Cerebellar nuclear complex (tissue), 1 donor: ENCODE measurements at regions not wholly inside any gene's neighbourhood (a gene's known extent, or its start where the extent isn't known, plus 50 kb on each side); places are given as distances from the start of the nearest gene placed in this dataset.

Experiments
- DNase-seq, 2 experiments: peaks; one replicate each; lab custom pipeline; 2025; lab: John Stamatoyannopoulos, UW

DNA sequence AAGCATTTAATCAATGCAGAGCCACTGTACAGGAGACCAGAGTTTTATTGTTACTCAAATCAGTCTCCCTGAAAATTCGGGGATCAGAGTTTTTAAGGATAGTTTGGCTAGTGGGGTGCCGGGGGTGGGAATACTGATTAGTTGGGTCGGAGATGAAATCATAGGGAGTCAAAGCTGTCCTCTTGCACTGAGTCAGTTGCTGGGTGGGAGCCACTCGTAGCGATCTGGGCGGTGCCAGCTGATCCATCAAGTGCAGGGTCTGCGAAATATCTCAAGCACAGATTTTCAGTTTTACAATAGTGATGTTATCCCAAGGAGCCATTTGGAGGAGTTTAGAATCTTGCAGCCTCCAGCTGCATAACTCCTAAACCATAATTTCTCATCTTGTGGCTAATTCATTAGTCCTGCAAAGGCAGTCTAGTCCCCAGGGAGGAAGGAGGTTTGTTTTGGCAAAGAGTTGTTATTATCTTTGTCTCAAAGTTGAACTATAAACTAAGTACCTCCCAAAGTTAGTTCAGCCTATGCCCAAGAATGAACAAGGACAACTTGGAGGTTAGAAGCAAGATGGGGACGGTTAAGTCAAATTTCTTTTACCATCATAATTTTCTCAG, 169.4 kb upstream of the PLEKHG7 start:
- no peak for DNase-seq

DNA sequence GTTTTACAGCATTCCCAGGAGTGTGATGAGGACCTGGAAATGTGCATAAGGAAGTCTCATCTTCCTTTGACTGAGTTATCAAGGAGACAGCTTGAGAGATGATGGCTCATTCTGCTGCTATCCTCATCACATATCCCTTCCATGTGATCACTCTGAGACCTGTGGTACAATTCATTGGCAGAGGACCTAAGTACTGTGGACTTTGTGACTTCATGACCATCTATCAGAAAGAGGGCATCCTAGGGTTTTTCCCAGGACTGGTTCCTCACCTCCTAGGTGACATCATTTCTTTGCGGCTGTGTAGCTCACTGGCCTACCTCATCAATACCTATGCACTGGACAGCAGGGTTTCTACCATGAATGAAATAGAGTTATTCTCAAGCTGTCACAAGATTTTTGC, 172.1 kb upstream of the PLEKHG7 start:
- no peak for DNase-seq

DNA sequence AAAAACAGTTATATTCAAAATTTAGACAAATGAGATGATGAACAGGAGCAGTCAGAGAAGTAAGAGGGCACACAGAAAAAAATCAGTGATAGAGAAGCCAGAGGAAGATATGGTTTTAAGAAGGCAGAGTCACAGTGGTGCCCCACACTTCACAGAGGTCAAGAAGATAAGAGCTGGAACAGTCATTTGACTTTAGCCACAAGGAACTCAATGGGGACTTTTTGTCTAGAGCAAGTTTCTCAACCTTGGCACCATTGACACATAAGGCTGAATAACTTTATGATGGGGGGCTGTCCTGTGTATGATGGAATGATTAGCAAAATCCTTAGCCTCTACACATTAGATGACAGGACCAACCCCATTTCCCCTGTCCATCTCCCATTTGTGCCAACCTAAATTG, 172.8 kb upstream of the PLEKHG7 start:
- no peak for DNase-seq

DNA sequence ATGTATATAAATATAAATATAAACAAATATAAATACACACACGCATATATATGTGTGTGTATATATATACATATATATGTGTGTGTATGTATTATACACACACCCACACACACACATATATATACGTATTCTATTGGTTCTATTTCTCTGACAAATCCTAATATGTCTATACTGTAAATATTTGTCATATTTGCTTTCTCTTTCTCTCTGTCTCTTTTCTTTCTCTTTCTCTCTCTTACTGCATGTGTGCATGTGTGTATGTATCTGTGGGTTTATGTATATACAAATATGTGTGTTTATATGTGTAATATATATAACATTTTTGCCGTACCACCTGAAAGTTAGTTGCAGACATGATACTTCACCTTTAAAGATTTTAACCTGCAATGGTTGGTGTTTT, 174.2 kb upstream of the PLEKHG7 start:
- no peak for DNase-seq

DNA sequence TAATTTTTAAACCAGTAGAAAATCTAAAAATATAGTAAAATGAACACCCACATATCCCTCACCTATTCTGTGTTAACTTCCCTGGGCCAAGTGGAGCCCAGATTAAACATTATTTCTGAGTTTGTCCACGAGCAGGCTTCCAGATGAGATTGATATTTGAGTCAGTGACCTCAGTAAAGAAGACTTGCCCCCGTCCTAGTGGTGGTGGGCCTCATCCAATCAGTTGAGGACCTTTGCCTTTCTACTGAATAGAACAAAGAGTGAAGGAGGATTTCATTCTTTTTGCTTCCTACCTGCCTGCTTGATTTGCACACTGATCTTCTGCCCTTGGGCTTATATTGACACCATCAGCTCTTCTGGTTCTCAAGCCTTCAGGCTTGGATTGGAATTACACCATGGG, 174.7 kb upstream of the PLEKHG7 start:
- no peak for DNase-seq

DNA sequence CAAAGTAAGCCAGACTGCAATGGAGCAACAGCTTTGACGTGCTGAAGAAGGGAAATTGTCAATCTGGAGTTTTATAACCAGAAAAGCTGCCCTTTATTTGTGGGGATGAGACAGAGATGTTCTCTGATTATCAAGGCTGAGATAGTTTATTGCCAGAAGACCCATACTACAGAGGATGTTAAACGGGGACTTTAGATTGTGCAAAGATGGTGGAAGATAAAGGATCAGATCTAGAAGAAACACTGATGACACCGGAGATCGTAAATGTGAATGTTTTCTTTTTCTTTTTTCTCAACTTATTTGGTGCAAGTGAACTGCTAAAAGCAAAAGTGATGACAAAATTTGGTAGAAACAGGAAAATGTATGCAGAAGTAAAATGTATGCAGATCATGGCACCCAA, 178.3 kb upstream of the PLEKHG7 start:
- no peak for DNase-seq

DNA sequence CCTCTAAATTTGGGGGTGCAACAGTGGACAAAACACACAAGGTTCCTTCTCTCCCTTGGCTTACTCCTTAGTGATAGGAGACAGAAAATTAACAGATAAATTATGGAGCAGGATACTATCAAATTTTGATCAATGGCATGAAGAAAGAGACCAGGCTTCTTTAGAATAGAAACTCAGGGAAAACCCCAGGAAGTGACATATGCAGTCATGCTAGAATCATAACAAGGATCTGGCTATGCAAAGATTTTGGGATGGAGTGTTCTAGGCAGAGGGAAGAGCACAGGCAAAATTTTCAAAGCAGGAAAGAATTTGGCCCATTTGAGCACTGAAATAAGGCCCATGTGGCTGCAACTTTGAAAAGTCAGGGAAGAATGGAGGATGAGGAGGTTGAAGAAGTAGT, 182.3 kb upstream of the PLEKHG7 start:
- no peak for DNase-seq

DNA sequence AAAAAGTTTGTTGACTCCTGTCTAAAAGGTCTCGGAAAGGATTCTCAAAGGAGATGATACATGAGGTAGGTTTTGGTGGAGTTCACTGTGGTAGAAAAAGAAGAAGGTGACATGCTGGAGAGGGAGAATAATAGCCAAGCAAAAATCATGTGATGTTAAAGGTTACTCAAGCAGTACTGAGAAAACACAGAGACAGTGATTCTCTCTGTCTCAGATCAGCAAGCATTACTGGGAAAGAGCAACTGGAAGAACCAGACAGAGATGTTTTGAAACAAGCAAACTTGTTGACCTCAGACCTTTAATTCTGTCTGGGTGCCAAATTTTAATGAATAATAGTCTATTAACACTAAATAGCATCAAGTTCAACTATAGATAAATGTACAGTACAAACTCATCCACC, 183.5 kb upstream of the PLEKHG7 start:
- DNase-seq, result no peak

DNA sequence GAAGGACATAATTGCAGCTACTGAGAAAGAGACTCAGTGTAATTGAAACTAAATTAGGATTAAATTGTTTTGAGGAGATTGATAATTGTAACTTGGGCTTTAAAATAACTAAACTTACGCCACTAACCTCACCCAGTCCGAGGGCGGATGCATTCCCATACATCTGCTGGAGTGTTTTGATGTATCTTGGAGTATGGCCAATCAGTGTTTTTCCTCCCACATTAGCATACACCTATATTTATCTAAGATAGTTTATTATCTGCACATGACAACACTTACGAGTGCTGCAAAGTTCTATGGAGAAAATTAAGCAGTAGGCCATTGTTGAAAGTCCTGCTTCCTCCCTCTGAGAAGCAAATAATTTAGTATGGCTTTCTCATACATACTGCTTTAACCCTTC, 184.7 kb upstream of the PLEKHG7 start:
- no peak for DNase-seq

- no peak for DNase-seq
Measured at GRCh38 chr12:92516277-92516600, 186.6 kb upstream of the PLEKHG7 start.

DNA sequence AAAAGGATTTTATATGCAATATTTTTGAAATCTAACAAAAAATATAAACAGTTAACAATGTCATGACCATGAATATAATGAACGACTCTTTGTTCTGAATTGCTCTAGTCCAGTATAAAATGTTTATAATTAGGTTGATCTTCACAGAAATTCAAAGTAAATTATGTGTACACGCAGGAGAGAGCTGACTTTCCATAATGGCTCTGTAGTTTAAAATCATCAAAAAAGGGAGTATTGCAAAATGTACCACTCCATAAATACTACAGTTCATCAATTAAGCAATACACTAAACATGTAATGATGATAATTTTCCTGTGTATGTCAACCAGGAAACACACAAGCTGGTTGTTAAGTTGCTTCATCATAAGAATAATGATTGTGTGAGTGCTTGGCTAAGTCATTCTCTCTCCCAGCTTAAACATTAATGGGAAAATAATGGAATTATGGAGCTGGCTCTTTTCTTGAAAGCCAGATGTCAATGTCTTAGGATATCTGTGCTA, 189.5 kb upstream of the PLEKHG7 start:
- DNase-seq, result no peak

DNA sequence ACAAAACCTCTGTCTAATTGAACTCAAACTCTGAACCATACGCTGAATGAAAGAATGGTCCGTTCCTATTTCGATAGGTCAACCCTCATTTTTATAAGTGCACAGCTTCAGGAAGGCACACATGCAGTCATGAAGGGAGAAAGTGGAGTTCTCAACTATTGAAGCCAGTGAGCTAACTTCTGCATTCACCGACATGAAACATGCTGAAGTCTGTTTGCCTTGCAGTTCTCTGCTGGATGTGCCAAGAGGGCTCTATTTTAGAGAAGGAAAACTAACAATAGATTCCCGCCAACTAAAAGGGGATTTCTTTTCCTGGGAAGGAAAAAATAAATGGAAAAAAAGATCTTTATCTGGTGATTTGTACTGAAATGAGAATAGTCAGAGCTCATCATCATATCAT, 191.0 kb upstream of the PLEKHG7 start:
- no peak for DNase-seq

- no peak for DNase-seq
Measured at GRCh38 chr12:92509156-92509738, 193.5 kb upstream of the PLEKHG7 start.

GRCh38 chr12:92506891-92507290, 195.9 kb upstream of the PLEKHG7 start:
- no peak for DNase-seq

GRCh38 chr12:92506460-92506859, 196.3 kb upstream of the PLEKHG7 start:
- DNase-seq, result no peak

DNA sequence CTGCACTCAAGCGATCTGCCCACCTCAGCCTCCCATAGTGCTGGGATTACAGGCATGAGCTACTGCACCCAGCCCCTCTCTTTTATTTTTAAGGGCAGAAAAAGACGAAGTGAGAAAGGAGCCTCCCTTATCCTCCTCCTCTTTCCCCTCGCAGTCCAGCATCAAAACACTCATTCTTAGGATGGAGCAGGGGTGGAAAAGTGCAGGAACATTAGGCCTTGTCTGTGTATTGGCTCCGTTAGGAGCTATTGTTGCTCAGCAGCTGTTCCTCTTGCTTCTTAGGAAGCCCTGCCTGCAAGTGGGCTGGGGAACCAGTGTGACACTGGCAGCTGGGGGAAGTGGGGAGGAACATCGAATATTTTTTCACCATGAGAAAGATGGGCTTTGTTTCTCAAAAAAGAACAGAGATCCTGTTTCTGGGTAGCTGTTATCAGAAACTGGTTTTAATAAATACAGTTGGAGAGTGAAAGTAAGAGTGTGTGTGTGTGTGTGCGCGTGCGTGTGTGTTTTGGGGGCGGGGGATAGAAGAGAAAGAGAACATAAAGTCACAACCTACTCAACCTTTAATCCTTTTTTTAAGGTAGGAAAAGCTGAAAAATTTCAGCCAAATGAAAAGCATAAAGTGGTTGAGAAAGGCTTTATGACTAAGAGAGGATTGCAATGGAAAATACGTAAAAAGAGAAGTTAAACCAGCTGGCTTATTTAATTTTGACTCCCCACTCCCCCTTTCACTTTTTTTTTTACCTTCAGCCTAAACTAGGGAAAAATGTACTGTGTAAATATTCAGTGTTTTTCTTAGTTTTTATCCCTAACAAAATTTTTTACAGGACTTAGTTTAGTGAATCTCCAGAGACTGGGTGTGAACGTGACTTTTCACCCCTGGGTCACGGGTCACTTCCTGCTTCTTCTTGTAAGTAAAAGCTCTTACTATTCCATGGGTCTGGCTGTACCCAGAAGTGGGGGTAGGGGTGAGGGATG, 197.2 kb upstream of the PLEKHG7 start:
- no peak for DNase-seq

- DNase-seq, result no peak
Measured at GRCh38 chr12:92504594-92504981, 198.2 kb upstream of the PLEKHG7 start.

GRCh38 chr12:92503971-92504593, 198.7 kb upstream of the PLEKHG7 start:
- DNase-seq, result peak; percentile 4 to 85

DNA sequence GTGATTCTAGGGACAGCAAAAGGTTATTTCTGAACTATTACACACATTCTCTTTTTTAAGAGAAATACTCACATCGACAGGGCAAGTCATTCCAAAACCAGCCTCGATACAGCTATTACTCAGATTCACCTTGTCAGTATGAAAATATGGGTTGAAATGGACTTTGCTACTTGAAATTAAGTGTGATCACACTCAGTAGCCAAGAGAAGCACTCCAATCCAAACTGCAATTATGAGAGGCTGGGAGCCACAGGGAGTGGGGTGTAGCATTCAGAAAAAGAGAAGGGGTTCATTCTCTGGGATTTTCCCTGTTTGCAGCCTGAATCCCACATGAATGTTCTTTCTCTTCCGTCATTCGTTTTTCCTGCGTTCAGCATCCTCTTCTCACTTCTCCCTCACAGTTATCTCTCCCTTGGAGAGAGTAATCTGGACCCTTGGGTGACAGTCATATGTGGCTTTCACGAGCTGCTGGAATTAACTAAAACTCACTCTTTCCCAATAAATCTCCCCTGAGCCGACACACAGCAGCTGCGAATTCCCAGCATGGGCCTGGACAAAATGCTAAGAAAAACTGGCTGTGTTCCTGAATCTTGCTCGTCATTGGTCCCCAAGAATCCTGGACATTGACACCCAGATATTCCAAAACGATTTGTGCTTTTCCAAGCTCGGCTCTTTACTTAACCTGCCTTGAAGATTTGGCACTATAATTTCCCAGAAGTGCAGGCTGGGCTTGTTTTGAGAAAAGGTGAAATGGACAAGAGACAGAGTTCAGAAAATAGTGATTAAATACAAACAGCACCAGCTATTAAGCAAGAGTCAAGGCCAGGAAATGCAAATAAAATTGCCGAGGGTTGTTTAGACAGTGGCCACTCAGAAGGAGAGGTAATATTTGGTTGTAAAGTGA, 199.5 kb upstream of the PLEKHG7 start:
- peak in 1 of 2 experiments; percentile 23 for DNase-seq

GRCh38 chr12:92502417-92503028, 200.3 kb upstream of the PLEKHG7 start:
- DNase-seq, result peak; percentile 32 to 64

- DNase-seq, result no peak
Measured at GRCh38 chr12:92496790-92497189, 206.0 kb upstream of the PLEKHG7 start.
